Esophagus squamous epithelium (tissue), 5 donors: ENCODE measurements at regions not wholly inside any gene's neighbourhood (a gene's known extent, or its start where the extent isn't known, plus 50 kb on each side); places are given as distances from the start of the nearest gene placed in this dataset.

Source experiments
- DNase-seq: peaks from one replicate; lab custom pipeline; 2025; lab: John Stamatoyannopoulos, UW
- H3K27ac ChIP-seq, 4 donors: fragments of 200-600 bp; sonication (generic); one replicate each; pipeline ENCODE4 v1.5.1; 2016 to 2019; ENCODE audit warnings: mild to moderate bottlenecking in 1 of 4
- H3K27me3 ChIP-seq, 4 donors: fragments of 200-600 bp; sonication (generic); 1 replicate in 3 of 4; 2 replicates in 1 of 4; pipeline versions ENCODE4 v1.5.1 to v1.6.0; 2017 to 2021; ENCODE audit warnings: antibody characterized with exemption in 1 of 4
- H3K36me3 ChIP-seq, 3 donors: fragments of 200-600 bp; sonication (generic); one replicate each; pipeline ENCODE4 v1.5.1; 2016 to 2019
- H3K4me1 ChIP-seq, 3 donors: fragments of 200-600 bp; sonication (generic); one replicate each; pipeline ENCODE4 v1.5.1; 2017 to 2019
- H3K4me3 ChIP-seq, 4 donors: fragments of 200-600 bp; sonication (generic); 1 replicate in 3 of 4; 2 replicates in 1 of 4; pipeline ENCODE4 v1.5.1; 2016 to 2019; ENCODE audit warnings: mild to moderate bottlenecking in 2 of 4, moderate library complexity in 1 of 4
- H3K9me3 ChIP-seq, 3 donors: fragments of 200-600 bp; sonication (generic); one replicate each; pipeline ENCODE4 v1.5.1; 2016 to 2019
- CTCF ChIP-seq, 6 experiments: fragments of 450-650 bp in 4 of 6; fragments of 200-600 bp in 2 of 6; sonication (generic) in 2 of 6; IDR thresholded peaks; one replicate each; pipeline ENCODE4 v1.5.1; 2016 to 2019; ENCODE audit warnings: antibody characterized with exemption in 6 of 6, mild to moderate bottlenecking in 4 of 6, moderate library complexity in 4 of 6
- POLR2A ChIP-seq, 4 donors: fragments of 450-650 bp; IDR thresholded peaks; one replicate each; pipeline ENCODE4 v1.6.1; 2017; ENCODE audit warnings: antibody characterized with exemption in 4 of 4, mild to moderate bottlenecking in 4 of 4, moderate library complexity in 3 of 4
- WGBS, 2 donors: methylation state at CpG; one replicate each; pipeline ENCODE4 v1.1.5; 2018; 5-methylcytosine and 5-hydroxymethylcytosine counted together
- intact Hi-C: fragments of 100-400 bp; cut with DNase I; formaldehyde crosslinking; loops from one replicate; pipeline ENCODE4 v1.15.0; 2022
- donor health status: DM: yes; HTN: yes; CAD: no.

- no peak for DNase-seq
- no peaks in the 10 kb centered on the region for H3K9me3 ChIP-seq
- no peak overlapping the region for H3K4me3 ChIP-seq
- H3K4me1 ChIP-seq: no peaks in the 10 kb centered on the region
- 54 to 81% methylated on average over 1 of the region's 1 CpG for WGBS, 2 donors
- H3K27me3 ChIP-seq: no peaks in the 10 kb centered on the region
- intact Hi-C loops: no loop called here
- no peak overlapping the region for H3K27ac ChIP-seq
- TF ChIP-seq POLR2A (IDR thresholded peaks at IDR 0.05) (no peak), CTCF (IDR thresholded peaks at IDR 0.05) (no peak)
- H3K36me3 ChIP-seq: no peaks in the 10 kb centered on the region
Measured at GRCh38 chr6:23224540-23224939, 655.2 kb downstream of the HDGFL1 start.

GRCh38 chr6:23228439-23229024, 659.2 kb downstream of the HDGFL1 start:
- TF ChIP-seq CTCF (IDR thresholded peaks at IDR 0.05): no peak
- no peak for TF ChIP-seq POLR2A (IDR thresholded peaks at IDR 0.05)
- WGBS, 2 donors: 70 to 78% methylated on average over 7 to 10 of the region's 11 CpGs
- Histone ChIP-seq H3K36me3 (no peaks in the 10 kb centered on the region), H3K4me1 (no peaks in the 10 kb centered on the region), H3K27ac (no peak overlapping the region), H3K9me3 (no peaks in the 10 kb centered on the region), H3K4me3 (no peak overlapping the region), H3K27me3 (no peaks in the 10 kb centered on the region)
- intact Hi-C loops: no loop called here
- DNase-seq: no peak

GRCh38 chr6:23243854-23244253, 674.5 kb downstream of the HDGFL1 start:
- WGBS, 2 donors: 78 to 85% methylated on average over 5 of the region's 5 CpGs
- DNase-seq: no peak
- Histone ChIP-seq H3K36me3 (no peaks in the 10 kb centered on the region), H3K9me3 (no peaks in the 10 kb centered on the region), H3K27ac (no peak overlapping the region), H3K4me1 (no peaks in the 10 kb centered on the region), H3K4me3 (no peak overlapping the region), H3K27me3 (no peaks in the 10 kb centered on the region)
- intact Hi-C loops: no loop called here
- TF ChIP-seq POLR2A (IDR thresholded peaks at IDR 0.05): no peak
- TF ChIP-seq CTCF (IDR thresholded peaks at IDR 0.05): no peak

GRCh38 chr6:23244300-23244699, 674.9 kb downstream of the HDGFL1 start:
- intact Hi-C loops: no loop called here
- H3K4me1 ChIP-seq: no peaks in the 10 kb centered on the region
- no peaks in the 10 kb centered on the region for H3K36me3 ChIP-seq
- no peaks in the 10 kb centered on the region for H3K27me3 ChIP-seq
- H3K9me3 ChIP-seq: no peaks in the 10 kb centered on the region
- H3K27ac ChIP-seq: no peak overlapping the region
- TF ChIP-seq POLR2A (IDR thresholded peaks at IDR 0.05) (no peak), CTCF (IDR thresholded peaks at IDR 0.05) (no peak)
- no peak overlapping the region for H3K4me3 ChIP-seq
- DNase-seq: no peak

- H3K27ac ChIP-seq: no peak overlapping the region
- H3K27me3 ChIP-seq: no peaks in the 10 kb centered on the region
- H3K4me3 ChIP-seq: no peak overlapping the region
- no peak for DNase-seq
- H3K36me3 ChIP-seq: no peaks in the 10 kb centered on the region
- H3K9me3 ChIP-seq: no peaks in the 10 kb centered on the region
- intact Hi-C loops: no loop called here
- H3K4me1 ChIP-seq: no peaks in the 10 kb centered on the region
- TF ChIP-seq POLR2A (IDR thresholded peaks at IDR 0.05): no peak
Measured at GRCh38 chr6:23245572-23245971, 676.2 kb downstream of the HDGFL1 start.

- DNase-seq: no peak
- Histone ChIP-seq H3K27ac (no peak overlapping the region), H3K27me3 (no peaks in the 10 kb centered on the region), H3K4me3 (no peak overlapping the region), H3K9me3 (no peaks in the 10 kb centered on the region), H3K36me3 (no peaks in the 10 kb centered on the region), H3K4me1 (no peaks in the 10 kb centered on the region)
- no peak for TF ChIP-seq CTCF (IDR thresholded peaks at IDR 0.05)
- TF ChIP-seq POLR2A (IDR thresholded peaks at IDR 0.05): no peak
- intact Hi-C loops: no loop called here
- WGBS, 2 donors: 72 to 74% methylated on average over 4 of the region's 4 CpGs
Measured at GRCh38 chr6:23246896-23247295, 677.5 kb downstream of the HDGFL1 start.
